H1 (cell line): ENCODE measurements at regions not wholly inside any gene's neighbourhood (a gene's known extent, or its start where the extent isn't known, plus 50 kb on each side); places are given as distances from the start of the nearest gene placed in this dataset.

Experiments
- CTCF ChIA-PET: fragments of 300-600 bp; sonication (Branson Sonifier 250); formaldehyde crosslinking; loops from one replicate; lab custom pipeline; 2021; ENCODE audit not compliant: partially characterized antibody; lab: Charles Lee
- POLR2A ChIA-PET: fragments of 300-600 bp; sonication (Branson Sonifier 250); formaldehyde crosslinking; loops from one replicate; lab custom pipeline; 2021; ENCODE audit warnings: inconsistent platforms; ENCODE audit not compliant: partially characterized antibody; lab: Charles Lee
- DNase-seq, 2 experiments: peaks; one replicate each; pipeline versions ENCODE4 v3.0.0 to v3.0.0-alpha.2; 2010 to 2022; ENCODE audit warnings: low spot score in 2 of 2, low read depth in 1 of 2, mixed read lengths in 1 of 2
- FAIRE-seq: peaks from 2 replicates; lab custom pipeline; 2011; peaks lifted over from hg19 to GRCh38; lab: Jason Lieb, UNC
- H2AFZ ChIP-seq: 2 replicates; pipeline ENCODE4 v1.8.1; 2012; ENCODE audit warnings: low read length, inconsistent platforms
- H2AK5ac ChIP-seq: 2 replicates; pipeline ENCODE4 v1.6.1; 2013; ENCODE audit warnings: low read depth, low read length
- H2BK120ac ChIP-seq: replicated peaks from 2 replicates; pipeline ENCODE3; 2013; ENCODE audit warnings: low read depth, low read length, inconsistent platforms
- H2BK12ac ChIP-seq: 2 replicates; pipeline ENCODE4 v1.6.1; 2013; ENCODE audit warnings: low read depth, low read length
- H2BK15ac ChIP-seq: 2 replicates; pipeline ENCODE4 v1.6.1; 2013; ENCODE audit warnings: low read length
- H2BK20ac ChIP-seq: 2 replicates; pipeline ENCODE4 v1.6.1; 2013; ENCODE audit warnings: low read length
- H2BK5ac ChIP-seq: 2 replicates; pipeline ENCODE4 v1.6.1; 2013; ENCODE audit warnings: low read depth, low read length
- H3K14ac ChIP-seq: 2 replicates; pipeline ENCODE4 v1.6.1; 2013; ENCODE audit warnings: inconsistent platforms; ENCODE audit not compliant: insufficient read length
- H3K18ac ChIP-seq: 2 replicates; pipeline ENCODE4 v1.6.1; 2013; ENCODE audit warnings: low read length; ENCODE audit errors: extremely low read depth
- H3K23ac ChIP-seq: 2 replicates; pipeline ENCODE4 v1.6.1; 2013; ENCODE audit warnings: inconsistent platforms; ENCODE audit not compliant: insufficient read length
- H3K23me2 ChIP-seq: 2 replicates; pipeline ENCODE4 v1.6.1; 2013; ENCODE audit warnings: low read depth, low read length
- H3K27ac ChIP-seq: 2 replicates; pipeline ENCODE4 v1.6.1; 2011; ENCODE audit warnings: low read depth, low read length, inconsistent platforms
- H3K27me3 ChIP-seq, 4 experiments: replicated peaks in 1 of 4; 1 replicate in 1 of 4; 2 replicates in 3 of 4; pipeline versions ENCODE4 v1.6.1 to v1.8.1; 2011 to 2013; ENCODE audit warnings: low read length in 3 of 4, mild to moderate bottlenecking in 3 of 4, inconsistent platforms in 2 of 4, mixed read lengths in 2 of 4, moderate library complexity in 1 of 4; ENCODE audit not compliant: control insufficient read depth in 3 of 4, insufficient read depth in 3 of 4; ENCODE audit errors: extremely low read depth in 1 of 4
- H3K36me3 ChIP-seq, 4 experiments: 2 replicates each; pipeline versions ENCODE4 v1.6.1 to v1.8.1; 2011 to 2013; ENCODE audit warnings: mild to moderate bottlenecking in 4 of 4, low read length in 3 of 4, moderate library complexity in 2 of 4, control low read depth in 1 of 4, inconsistent platforms in 1 of 4; ENCODE audit not compliant: insufficient read depth in 4 of 4, control insufficient read depth in 2 of 4
- H3K4ac ChIP-seq: replicated peaks from 2 replicates; pipeline ENCODE3; 2013; ENCODE audit warnings: low read length, low read depth, mixed read lengths, inconsistent platforms; ENCODE audit not compliant: insufficient read length
- H3K4me1 ChIP-seq, 4 experiments: replicated peaks in 1 of 4; 1 replicate in 1 of 4; 2 replicates in 3 of 4; pipeline versions ENCODE4 v1.6.1 to v1.8.1; 2011 to 2013; ENCODE audit warnings: low read length in 3 of 4, inconsistent platforms in 2 of 4, mixed read lengths in 1 of 4; ENCODE audit not compliant: insufficient read depth in 4 of 4, control insufficient read depth in 3 of 4
- H3K4me2 ChIP-seq, 2 experiments: 2 replicates each; pipeline versions ENCODE4 v1.6.1 to v1.8.1; 2011 to 2013; ENCODE audit warnings: low read depth in 2 of 2, low read length in 2 of 2, control low read depth in 1 of 2, inconsistent platforms in 1 of 2, mild to moderate bottlenecking in 1 of 2; ENCODE audit not compliant: insufficient read depth in 1 of 2
- H3K4me3 ChIP-seq, 4 experiments: fragments of 200-600, 300-600 bp in 1 of 4; sonication (generic), shearing (Covaris generic), sonication (Bioruptor Twin) in 1 of 4; 2 replicates each; pipeline versions ENCODE4 v1.5.1 to v1.8.1; 2011 to 2016; ENCODE audit warnings: low read length in 4 of 4, low read depth in 3 of 4, control low read depth in 2 of 4, inconsistent platforms in 2 of 4, mild to moderate bottlenecking in 2 of 4, mixed read lengths in 1 of 4, moderate library complexity in 1 of 4; ENCODE audit not compliant: insufficient read depth in 2 of 4; ENCODE audit errors: extremely low read depth in 1 of 4
- H3K56ac ChIP-seq: replicated peaks from 2 replicates; pipeline ENCODE3; 2013; ENCODE audit warnings: low read depth, mild to moderate bottlenecking, mixed read lengths, low read length, inconsistent platforms; ENCODE audit not compliant: insufficient read length
- H3K79me1 ChIP-seq: 2 replicates; pipeline ENCODE4 v1.6.1; 2013; ENCODE audit warnings: low read depth, low read length, control low read depth
- H3K79me2 ChIP-seq, 2 experiments: 2 replicates each; pipeline versions ENCODE4 v1.6.1 to v1.8.1; 2012 to 2013; ENCODE audit warnings: low read length in 2 of 2, mild to moderate bottlenecking in 2 of 2, inconsistent platforms in 1 of 2; ENCODE audit not compliant: insufficient read depth in 2 of 2, control insufficient read depth in 1 of 2
- H3K9ac ChIP-seq, 4 experiments: replicated peaks in 1 of 4; 1 replicate in 1 of 4; 2 replicates in 3 of 4; pipeline versions ENCODE4 v1.6.1 to v1.8.1; 2011 to 2013; ENCODE audit warnings: low read depth in 3 of 4, low read length in 3 of 4, control low read depth in 2 of 4, mild to moderate bottlenecking in 2 of 4, moderate library complexity in 2 of 4, inconsistent platforms in 1 of 4; ENCODE audit errors: extremely low read depth in 1 of 4
- H3K9me3 ChIP-seq, 2 experiments: 2 replicates each; pipeline versions ENCODE4 v1.6.1 to v1.8.1; 2012 to 2013; ENCODE audit warnings: mild to moderate bottlenecking in 2 of 2, moderate library complexity in 2 of 2, control low read depth in 1 of 2, inconsistent platforms in 1 of 2, low read depth in 1 of 2, low read length in 1 of 2, mixed read lengths in 1 of 2; ENCODE audit not compliant: insufficient read depth in 2 of 2
- H4K20me1 ChIP-seq, 2 experiments: replicated peaks in 1 of 2; 2 replicates each; pipeline versions ENCODE3 to v1.8.1; 2011 to 2013; ENCODE audit warnings: inconsistent platforms in 2 of 2, low read length in 2 of 2, mild to moderate bottlenecking in 1 of 2; ENCODE audit not compliant: insufficient read depth in 2 of 2, control insufficient read depth in 1 of 2
- H4K5ac ChIP-seq: 2 replicates; pipeline ENCODE4 v1.6.1; 2013; ENCODE audit warnings: low read length, low read depth, mixed read lengths, inconsistent platforms; ENCODE audit not compliant: insufficient read length
- H4K8ac ChIP-seq: 2 replicates; pipeline ENCODE4 v1.8.0; 2013; ENCODE audit warnings: mild to moderate bottlenecking, moderate library complexity, low read length, inconsistent platforms; ENCODE audit not compliant: insufficient read depth; ENCODE audit errors: extremely low read depth
- H4K91ac ChIP-seq: replicated peaks from 2 replicates; pipeline ENCODE3; 2013; ENCODE audit warnings: low read length, mixed read lengths, inconsistent platforms; ENCODE audit not compliant: insufficient read length
- BCL11A ChIP-seq, 2 experiments: IDR thresholded peaks; one replicate each; pipeline ENCODE4 v1.6.1; 2011; ENCODE audit warnings: low read depth in 2 of 2, low read length in 2 of 2, mild to moderate bottlenecking in 2 of 2
- BRCA1 ChIP-seq: IDR thresholded peaks from 2 replicates; pipeline ENCODE4 v1.6.1; 2012; ENCODE audit warnings: low read depth, low read length, improper control_type of control experiment
- CEBPB ChIP-seq: IDR thresholded peaks from 2 replicates; pipeline ENCODE4 v1.6.1; 2012; ENCODE audit warnings: low read depth, low read length
- EP300 ChIP-seq, 2 experiments: IDR thresholded peaks; 1 replicate in 1 of 2; 2 replicates in 1 of 2; pipeline ENCODE4 v1.6.1; 2011 to 2012; ENCODE audit warnings: low read depth in 2 of 2, low read length in 2 of 2, mild to moderate bottlenecking in 2 of 2, borderline replicate concordance in 1 of 2, inconsistent platforms in 1 of 2, moderate library complexity in 1 of 2
- KDM1A ChIP-seq: fragments of 200-600, 300-600 bp; sonication (generic); IDR thresholded peaks from 2 replicates; pipeline ENCODE4 v1.7.1; 2016; ENCODE audit warnings: mild to moderate bottlenecking, low read length, borderline replicate concordance
- SP1 ChIP-seq: IDR thresholded peaks from 2 replicates; pipeline ENCODE4 v1.6.1; 2011; ENCODE audit warnings: low read depth, low read length
- SUZ12 ChIP-seq: fragments of 200-600 bp; sonication (generic); IDR thresholded peaks from 2 replicates; pipeline ENCODE4 v1.6.1; 2012; ENCODE audit warnings: mild to moderate bottlenecking, inconsistent platforms, low read length, moderate library complexity, mixed read lengths
- TAF1 ChIP-seq: IDR thresholded peaks from 2 replicates; pipeline ENCODE4 v1.6.1; 2011; ENCODE audit warnings: mild to moderate bottlenecking, low read depth, low read length
- WGBS, 2 experiments: shearing (Covaris generic) in 1 of 2; methylation state at CpG; one replicate each; pipeline versions ENCODE4 v1.1.6 to v1.1.7; 2013 to 2015; ENCODE audit warnings: low lambda C conversion rate in 2 of 2, mixed read lengths in 2 of 2, inconsistent platforms in 1 of 2, low coverage in 1 of 2, missing lambda C conversion rate in 1 of 2; ENCODE audit not compliant: insufficient replicate concordance in 2 of 2, insufficient coverage in 1 of 2, insufficient read length in 1 of 2; ENCODE audit errors: extremely low coverage in 1 of 2, missing lambda C conversion rate in 1 of 2; 5-methylcytosine and 5-hydroxymethylcytosine counted together
- TF ChIP-seq, protein P1 (sequence below): IDR thresholded peaks from 2 replicates; pipeline ENCODE4 v1.6.1; 2012; ENCODE audit warnings: low read length, inconsistent platforms

DNA sequence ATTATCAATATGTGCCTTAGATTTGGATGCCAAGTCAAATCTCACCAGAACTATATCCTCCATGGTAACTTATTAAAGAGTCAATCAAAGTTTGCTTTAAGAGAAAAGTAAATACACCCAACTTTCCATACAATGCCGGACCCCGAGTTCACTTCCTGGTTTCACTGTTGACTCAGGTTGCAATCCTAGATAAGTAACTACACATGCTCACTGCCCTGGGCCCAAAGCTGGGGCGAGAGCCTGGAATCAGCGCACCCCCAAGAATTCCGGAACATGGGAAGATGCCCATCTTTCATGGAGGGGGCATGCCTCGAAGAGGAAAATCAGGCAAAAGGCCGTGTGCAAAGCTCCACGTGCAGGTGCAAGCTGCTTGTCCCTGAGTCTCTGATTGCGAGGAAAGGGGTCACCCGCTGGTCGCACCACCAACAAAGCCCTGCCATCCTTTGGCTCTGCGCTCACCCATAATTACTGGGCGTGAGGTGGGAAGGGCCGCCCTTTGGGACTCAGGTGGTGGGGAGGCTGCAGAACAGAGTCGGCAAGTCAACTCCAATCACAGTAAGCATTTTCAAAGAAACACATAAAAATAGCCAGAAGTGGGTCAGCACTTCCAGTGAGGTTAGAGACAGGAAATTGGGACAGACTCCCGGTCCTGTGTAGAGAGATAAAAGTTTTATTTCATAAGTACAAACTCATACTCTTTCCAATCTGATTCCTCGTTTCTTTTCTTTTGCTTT, 167.7 kb downstream of the TOMM20 start:
- Histone ChIP-seq H3K27me3 (no peaks in the 10 kb centered on the region), H2AK5ac (no peak overlapping the region), H3K79me1 (no peaks in the 10 kb centered on the region), H3K27ac (no peak overlapping the region), H3K23ac (no peak overlapping the region), H3K18ac (0 out of 2 replicates have a peak overlapping the region, but pooled peaks have one; percentile 19), H4K5ac (no peak overlapping the region), H3K36me3 (no peaks in the 10 kb centered on the region), H2BK15ac (peak overlapping the region; percentile 54), H3K4ac (no peak overlapping the region), H3K79me2 (no peaks in the 10 kb centered on the region), H3K4me2 (no peak overlapping the region), H2BK12ac (no peak overlapping the region), H3K9me3 (no peaks in the 10 kb centered on the region), H3K56ac (no peak overlapping the region), H2AFZ (no peak overlapping the region), H4K91ac (no peak overlapping the region), H4K20me1 (no peaks in the 10 kb centered on the region), H2BK120ac (no peak overlapping the region), H2BK5ac (no peak overlapping the region; the same call in 1 of the 2 replicates), H3K4me3 (no peak overlapping the region), H2BK20ac (0 out of 2 replicates have a peak overlapping the region, but pooled peaks have one; percentile 32), H3K14ac (no peak overlapping the region), H4K8ac (peak overlapping the region; percentile 80; the same call in 1 of the 2 replicates), H3K9ac (no peak overlapping the region), H3K23me2 (no peaks in the 10 kb centered on the region), H3K4me1 (peaks cover 0 to 13% (median 8%) of the 10 kb centered on the region in 4 experiments; a peak in 6 of 7 replicates)
- ChIA-PET CTCF (interaction anchor here (0.8 kb wide), 1 partner anchor 18 kb away, joined by 3 read pairs; no protein-coding TSS in a partner anchor), POLR2A (no interaction called here)
- 84% methylated on average over 17 of the region's 17 CpGs; no CpG with 5 or more reads in 1 of the 2 experiments for WGBS, 2 experiments
- FAIRE-seq (no peak), DNase-seq (no peak)
- TF ChIP-seq BRCA1 (no peak), EP300 (IDR thresholded peaks at IDR 0.05; ENCODE audit: borderline replicate concordance in 1 of 2, low read depth in 2 of 2, low read length in 2 of 2) (no peak), KDM1A (no peak), TAF1 (no peak), SP1 (no peak), BCL11A (IDR thresholded peaks at IDR 0.05; ENCODE audit: low read depth in 2 of 2, low read length in 2 of 2) (no peak), SUZ12 (no peak), CEBPB (no peak)
- TF ChIP-seq, protein P1, sequence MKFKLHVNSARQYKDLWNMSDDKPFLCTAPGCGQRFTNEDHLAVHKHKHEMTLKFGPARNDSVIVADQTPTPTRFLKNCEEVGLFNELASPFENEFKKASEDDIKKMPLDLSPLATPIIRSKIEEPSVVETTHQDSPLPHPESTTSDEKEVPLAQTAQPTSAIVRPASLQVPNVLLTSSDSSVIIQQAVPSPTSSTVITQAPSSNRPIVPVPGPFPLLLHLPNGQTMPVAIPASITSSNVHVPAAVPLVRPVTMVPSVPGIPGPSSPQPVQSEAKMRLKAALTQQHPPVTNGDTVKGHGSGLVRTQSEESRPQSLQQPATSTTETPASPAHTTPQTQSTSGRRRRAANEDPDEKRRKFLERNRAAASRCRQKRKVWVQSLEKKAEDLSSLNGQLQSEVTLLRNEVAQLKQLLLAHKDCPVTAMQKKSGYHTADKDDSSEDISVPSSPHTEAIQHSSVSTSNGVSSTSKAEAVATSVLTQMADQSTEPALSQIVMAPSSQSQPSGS: no peak
